Activated T-helper 2 cell treated with anti-CD3 and anti-CD28 coated beads, Interferon-gamma antibody, Interleukin-2, Interleukin-4, amounts not matched to agents 10 μg/mL and 5 μg/mL and 100 μg/mL, durations not matched to agents 14 hours and 24 hours and 36 hours (primary cell): ENCODE measurements at regions not wholly inside any gene's neighbourhood (a gene's known extent, or its start where the extent isn't known, plus 50 kb on each side); places are given as distances from the start of the nearest gene placed in this dataset.
"Not testable (repeated sequence)": the region's sequence is repeated elsewhere in the genome, so short reads cannot be mapped to it uniquely, and the experiment has no call there.

Source experiments
- DNase-seq: peaks from one replicate; pipeline ENCODE4 v3.0.0; 2021; ENCODE audit warnings: low spot score
- H3K27ac Mint-ChIP-seq: one replicate; pipeline ENCODE4 v1.8.0; 2021; ENCODE audit warnings: mixed read lengths
- H3K27me3 Mint-ChIP-seq: one replicate; pipeline ENCODE4 v1.8.0; 2021; ENCODE audit warnings: low read depth, mixed read lengths
- H3K36me3 Mint-ChIP-seq: one replicate; pipeline ENCODE4 v1.8.0; 2021; ENCODE audit warnings: low read depth, mixed read lengths
- H3K4me1 Mint-ChIP-seq: one replicate; pipeline ENCODE4 v1.8.0; 2021; ENCODE audit warnings: low read depth, mixed read lengths
- H3K4me3 Mint-ChIP-seq: one replicate; pipeline ENCODE4 v1.8.0; 2021; ENCODE audit warnings: low read depth, mild to moderate bottlenecking, moderate library complexity, mixed read lengths
- H3K9me3 Mint-ChIP-seq: one replicate; pipeline ENCODE4 v1.8.0; 2021; ENCODE audit warnings: mixed read lengths
- intact Hi-C: fragments of 100-400 bp; cut with micrococcal nuclease; formaldehyde crosslinking; loops from one replicate; pipeline ENCODE4 v1.15.1; 2023

GRCh38 chr12:86950043-86950442 is 693.9 kb upstream of the MGAT4C start:
- no peaks in the 10 kb centered on the region for H3K27me3 Mint-ChIP-seq
- H3K9me3 Mint-ChIP-seq = no peaks in the 10 kb centered on the region
- intact Hi-C loops = no loop called here
- H3K27ac Mint-ChIP-seq = no peak overlapping the region
- no peak for DNase-seq
- H3K4me3 Mint-ChIP-seq = no peak overlapping the region
- H3K4me1 Mint-ChIP-seq = no peaks in the 10 kb centered on the region
- H3K36me3 Mint-ChIP-seq = no peaks in the 10 kb centered on the region

- Mint-ChIP-seq H3K4me3 (no peak overlapping the region), H3K27ac (no peak overlapping the region), H3K27me3 (no peaks in the 10 kb centered on the region), H3K36me3 (no peaks in the 10 kb centered on the region), H3K4me1 (no peaks in the 10 kb centered on the region), H3K9me3 (peaks cover 2% of the 10 kb centered on the region)
- intact Hi-C loops = no loop called here
- DNase-seq = no peak
Observed at GRCh38 chr12:86948851-86949250, 692.7 kb upstream of the MGAT4C start.

- H3K36me3 Mint-ChIP-seq = no peaks in the 10 kb centered on the region
- intact Hi-C loops = no loop called here
- DNase-seq = no peak
- peaks cover 17% of the 10 kb centered on the region for H3K9me3 Mint-ChIP-seq
- H3K4me1 Mint-ChIP-seq = no peaks in the 10 kb centered on the region
- no peak overlapping the region for H3K27ac Mint-ChIP-seq
- H3K27me3 Mint-ChIP-seq = no peaks in the 10 kb centered on the region
- H3K4me3 Mint-ChIP-seq = no peak overlapping the region
Observed at GRCh38 chr12:86945685-86946196, 689.5 kb upstream of the MGAT4C start.

GRCh38 chr12:86944197-86944819 is 688.1 kb upstream of the MGAT4C start:
- H3K27ac Mint-ChIP-seq, H3K27me3 Mint-ChIP-seq, H3K36me3 Mint-ChIP-seq, intact Hi-C loops, H3K4me1 Mint-ChIP-seq, DNase-seq, H3K4me3 Mint-ChIP-seq: not testable (repeated sequence)
- H3K9me3 Mint-ChIP-seq = peaks cover 30% of the 10 kb centered on the region

- H3K9me3 Mint-ChIP-seq = peaks cover 3% of the 10 kb centered on the region
- no peaks in the 10 kb centered on the region for H3K36me3 Mint-ChIP-seq
- intact Hi-C loops = no loop called here
- H3K4me1 Mint-ChIP-seq = no peaks in the 10 kb centered on the region
- no peak overlapping the region for H3K4me3 Mint-ChIP-seq
- H3K27ac Mint-ChIP-seq = no peak overlapping the region
- no peak for DNase-seq
- no peaks in the 10 kb centered on the region for H3K27me3 Mint-ChIP-seq
Observed at GRCh38 chr12:86931714-86932113, 675.5 kb upstream of the MGAT4C start.

GRCh38 chr12:86929962-86930361 is 673.8 kb upstream of the MGAT4C start:
- no peak for DNase-seq
- intact Hi-C loops = no loop called here
- Mint-ChIP-seq H3K9me3 (peaks cover 3% of the 10 kb centered on the region), H3K4me1 (no peaks in the 10 kb centered on the region), H3K27me3 (no peaks in the 10 kb centered on the region), H3K36me3 (no peaks in the 10 kb centered on the region), H3K4me3 (no peak overlapping the region), H3K27ac (no peak overlapping the region)

GRCh38 chr12:86917121-86917520 is 660.9 kb upstream of the MGAT4C start:
- H3K36me3 Mint-ChIP-seq = no peaks in the 10 kb centered on the region
- no peak overlapping the region for H3K4me3 Mint-ChIP-seq
- H3K27me3 Mint-ChIP-seq = no peaks in the 10 kb centered on the region
- peaks cover 18% of the 10 kb centered on the region for H3K9me3 Mint-ChIP-seq
- no peaks in the 10 kb centered on the region for H3K4me1 Mint-ChIP-seq
- no peak for DNase-seq
- intact Hi-C loops = no loop called here
- H3K27ac Mint-ChIP-seq = no peak overlapping the region

GRCh38 chr12:86914721-86915120 is 658.5 kb upstream of the MGAT4C start:
- Mint-ChIP-seq H3K27me3 (no peaks in the 10 kb centered on the region), H3K9me3 (peaks cover 13% of the 10 kb centered on the region), H3K36me3 (no peaks in the 10 kb centered on the region), H3K27ac (no peak overlapping the region), H3K4me1 (no peaks in the 10 kb centered on the region), H3K4me3 (no peak overlapping the region)
- no peak for DNase-seq
- intact Hi-C loops = no loop called here

GRCh38 chr12:86911973-86912372 is 655.8 kb upstream of the MGAT4C start:
- intact Hi-C loops = no loop called here
- Mint-ChIP-seq H3K27ac (no peak overlapping the region), H3K36me3 (no peaks in the 10 kb centered on the region), H3K4me1 (no peaks in the 10 kb centered on the region), H3K27me3 (no peaks in the 10 kb centered on the region), H3K9me3 (peaks cover 4% of the 10 kb centered on the region), H3K4me3 (no peak overlapping the region)
- DNase-seq = no peak

GRCh38 chr12:86903159-86903558 is 647.0 kb upstream of the MGAT4C start:
- Mint-ChIP-seq H3K36me3 (no peaks in the 10 kb centered on the region), H3K27me3 (no peaks in the 10 kb centered on the region), H3K4me3 (no peak overlapping the region), H3K9me3 (peaks cover 8% of the 10 kb centered on the region), H3K27ac (no peak overlapping the region), H3K4me1 (no peaks in the 10 kb centered on the region)
- intact Hi-C loops = no loop called here
- DNase-seq = no peak

- H3K4me1 Mint-ChIP-seq = no peaks in the 10 kb centered on the region
- H3K27me3 Mint-ChIP-seq = no peaks in the 10 kb centered on the region
- H3K4me3 Mint-ChIP-seq = no peak overlapping the region
- intact Hi-C loops = no loop called here
- no peaks in the 10 kb centered on the region for H3K36me3 Mint-ChIP-seq
- H3K27ac Mint-ChIP-seq = no peak overlapping the region
- DNase-seq = no peak
- H3K9me3 Mint-ChIP-seq = no peaks in the 10 kb centered on the region
Observed at GRCh38 chr12:86860776-86861175, 604.6 kb upstream of the MGAT4C start.

- intact Hi-C loops = no loop called here
- Mint-ChIP-seq H3K27ac (no peak overlapping the region), H3K9me3 (peaks cover 4% of the 10 kb centered on the region), H3K36me3 (no peaks in the 10 kb centered on the region), H3K27me3 (no peaks in the 10 kb centered on the region), H3K4me1 (no peaks in the 10 kb centered on the region), H3K4me3 (no peak overlapping the region)
- DNase-seq = no peak
Observed at GRCh38 chr12:86852451-86852850, 596.3 kb upstream of the MGAT4C start.

GRCh38 chr12:86838711-86839110 is 582.5 kb upstream of the MGAT4C start:
- Mint-ChIP-seq H3K27ac (no peak overlapping the region), H3K4me1 (no peaks in the 10 kb centered on the region), H3K36me3 (no peaks in the 10 kb centered on the region), H3K27me3 (no peaks in the 10 kb centered on the region), H3K9me3 (peaks cover 16% of the 10 kb centered on the region), H3K4me3 (no peak overlapping the region)
- no peak for DNase-seq
- intact Hi-C loops = no loop called here

- Mint-ChIP-seq H3K27ac (no peak overlapping the region), H3K27me3 (no peaks in the 10 kb centered on the region), H3K4me3 (no peak overlapping the region), H3K36me3 (no peaks in the 10 kb centered on the region), H3K9me3 (peaks cover 20% of the 10 kb centered on the region), H3K4me1 (no peaks in the 10 kb centered on the region)
- intact Hi-C loops = no loop called here
- no peak for DNase-seq
Observed at GRCh38 chr12:86838260-86838659, 582.1 kb upstream of the MGAT4C start.
